GM19452 (cell line): ENCODE measurements at regions not wholly inside any gene's neighbourhood (a gene's known extent, or its start where the extent isn't known, plus 50 kb on each side); places are given as distances from the start of the nearest gene placed in this dataset.

ENCODE experiments used
- ATAC-seq: cut with Tn5 transposase; IDR thresholded peaks from one replicate; pipeline ENCODE4 v1.9.1; 2021; ENCODE audit not compliant: unreplicated experiment

GRCh38 chr5:4541334-4541733 lies 598.8 kb upstream of the ADAMTS16 start:
- ATAC-seq: no peak

- no peak for ATAC-seq
These were observed 597.9 kb upstream of the ADAMTS16 start for GRCh38 chr5:4542145-4542778.

GRCh38 chr5:4544049-4544670 lies 596.0 kb upstream of the ADAMTS16 start:
- no peak for ATAC-seq

GRCh38 chr5:4547547-4547946 lies 592.6 kb upstream of the ADAMTS16 start:
- no peak for ATAC-seq

GRCh38 chr5:4548341-4548740 lies 591.8 kb upstream of the ADAMTS16 start:
- no peak for ATAC-seq

- no peak for ATAC-seq
These were observed 590.8 kb upstream of the ADAMTS16 start for GRCh38 chr5:4549351-4549750.

GRCh38 chr5:4551034-4551433 lies 589.1 kb upstream of the ADAMTS16 start:
- no peak for ATAC-seq

- no peak for ATAC-seq
These were observed 587.0 kb upstream of the ADAMTS16 start for GRCh38 chr5:4553130-4553529.

- no peak for ATAC-seq
These were observed 586.2 kb upstream of the ADAMTS16 start for GRCh38 chr5:4553978-4554377.

- no peak for ATAC-seq
These were observed 584.3 kb upstream of the ADAMTS16 start for GRCh38 chr5:4555725-4556285.

- no peak for ATAC-seq
These were observed 578.7 kb upstream of the ADAMTS16 start for GRCh38 chr5:4561403-4561802.

GRCh38 chr5:4563400-4563799 lies 576.7 kb upstream of the ADAMTS16 start:
- ATAC-seq: no peak

- no peak for ATAC-seq
These were observed 569.8 kb upstream of the ADAMTS16 start for GRCh38 chr5:4570047-4570995.

- no peak for ATAC-seq
These were observed 568.7 kb upstream of the ADAMTS16 start for GRCh38 chr5:4571248-4571948.

GRCh38 chr5:4572311-4573100 lies 567.6 kb upstream of the ADAMTS16 start:
- ATAC-seq: no peak

GRCh38 chr5:4575608-4576007 lies 564.5 kb upstream of the ADAMTS16 start:
- ATAC-seq: no peak

- ATAC-seq: no peak
These were observed 563.9 kb upstream of the ADAMTS16 start for GRCh38 chr5:4576161-4576748.

- no peak for ATAC-seq
These were observed 563.2 kb upstream of the ADAMTS16 start for GRCh38 chr5:4576908-4577307.

- no peak for ATAC-seq
These were observed 560.5 kb upstream of the ADAMTS16 start for GRCh38 chr5:4579679-4580078.

- ATAC-seq: no peak
These were observed 559.4 kb upstream of the ADAMTS16 start for GRCh38 chr5:4580772-4581171.
